ENCODE measurements at regions not wholly inside any gene's neighbourhood (a gene's known extent, or its start where the extent isn't known, plus 50 kb on each side); places are given as distances from the start of the nearest gene placed in this dataset.

DNA sequence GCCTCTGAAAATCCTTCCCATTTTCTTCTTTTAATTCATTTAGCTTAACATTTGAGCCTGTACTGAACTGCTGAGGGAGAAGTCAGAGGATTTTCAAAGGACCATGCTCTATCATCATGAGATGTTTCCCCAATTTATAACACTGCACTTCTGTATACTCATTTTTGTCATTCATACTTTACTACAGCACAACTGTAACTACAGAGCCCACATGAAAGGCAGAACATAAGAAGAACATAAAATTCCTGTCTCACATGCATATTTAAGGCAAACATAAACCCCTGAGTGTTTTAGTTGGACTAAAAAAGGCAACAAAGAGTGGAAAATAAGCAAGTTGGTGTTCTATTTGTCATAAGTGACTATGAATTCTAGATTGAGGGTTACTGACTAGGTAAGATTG lies 237.7 kb upstream of the ARPP21 start:
- no peak overlapping the region for H3K4me3 ChIP-seq (ENCODE audit: low read depth in 1 of 3, low read length in 3 of 3)
- no peak for FAIRE-seq

DNA sequence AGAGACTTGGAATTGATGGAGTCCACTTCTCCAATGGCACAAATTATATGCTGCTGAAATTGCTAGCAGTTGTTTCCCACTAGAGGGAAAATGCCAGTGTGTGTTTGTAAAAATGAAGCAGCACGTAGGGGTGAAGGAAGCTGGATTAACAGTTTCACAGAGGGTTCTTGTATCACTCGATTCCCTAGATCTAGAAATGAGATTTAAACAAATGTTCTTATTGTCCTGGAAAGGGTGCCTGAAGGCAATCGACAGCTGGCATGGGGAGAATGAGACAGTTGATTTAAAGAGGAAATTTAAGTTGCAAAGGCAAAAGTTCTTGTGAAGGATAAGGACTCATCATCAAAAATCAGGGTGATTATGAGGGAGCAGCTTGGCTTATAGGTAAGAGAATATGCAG lies 234.8 kb upstream of the ARPP21 start:
- Histone ChIP-seq H3K27ac (ENCODE audit: low read depth in 1 of 3, low read length in 2 of 3) (no peak overlapping the region), H3K4me3 (ENCODE audit: low read depth in 1 of 3, low read length in 3 of 3) (no peak overlapping the region), H3K9me3 (ENCODE audit: control insufficient read depth in 2 of 2, insufficient read depth in 1 of 2, low read depth in 1 of 2, low read length in 1 of 2) (no peaks in the 10 kb centered on the region), H3K36me3 (ENCODE audit: control insufficient read depth in 3 of 3, insufficient read depth in 2 of 3, low read depth in 1 of 3, low read length in 3 of 3) (no peaks in the 10 kb centered on the region), H3K4me1 (ENCODE audit: control insufficient read depth in 3 of 3, insufficient read depth in 2 of 3, low read depth in 1 of 3, low read length in 2 of 3) (no peaks in the 10 kb centered on the region), H3K27me3 (ENCODE audit: control insufficient read depth in 3 of 3, insufficient read depth in 3 of 3, low read length in 3 of 3) (no peaks in the 10 kb centered on the region)
- FAIRE-seq (no peak), DNase-seq (no peak)
- WGBS, 3 donors: 77 to 82% (median 81%) methylated on average over 3 of the region's 3 CpGs

More for the DNA sequence above, 237.7 kb upstream of the ARPP21 start:
- no peak for DNase-seq
- Histone ChIP-seq H3K36me3 (ENCODE audit: control insufficient read depth in 3 of 3, insufficient read depth in 2 of 3, low read depth in 1 of 3, low read length in 3 of 3) (no peaks in the 10 kb centered on the region), H3K27ac (ENCODE audit: low read depth in 1 of 3, low read length in 2 of 3) (no peak overlapping the region), H3K27me3 (ENCODE audit: control insufficient read depth in 3 of 3, insufficient read depth in 3 of 3, low read length in 3 of 3) (no peaks in the 10 kb centered on the region), H3K9me3 (ENCODE audit: control insufficient read depth in 2 of 2, insufficient read depth in 1 of 2, low read depth in 1 of 2, low read length in 1 of 2) (no peaks in the 10 kb centered on the region), H3K4me1 (ENCODE audit: control insufficient read depth in 3 of 3, insufficient read depth in 2 of 3, low read depth in 1 of 3, low read length in 2 of 3) (no peaks in the 10 kb centered on the region)

DNA sequence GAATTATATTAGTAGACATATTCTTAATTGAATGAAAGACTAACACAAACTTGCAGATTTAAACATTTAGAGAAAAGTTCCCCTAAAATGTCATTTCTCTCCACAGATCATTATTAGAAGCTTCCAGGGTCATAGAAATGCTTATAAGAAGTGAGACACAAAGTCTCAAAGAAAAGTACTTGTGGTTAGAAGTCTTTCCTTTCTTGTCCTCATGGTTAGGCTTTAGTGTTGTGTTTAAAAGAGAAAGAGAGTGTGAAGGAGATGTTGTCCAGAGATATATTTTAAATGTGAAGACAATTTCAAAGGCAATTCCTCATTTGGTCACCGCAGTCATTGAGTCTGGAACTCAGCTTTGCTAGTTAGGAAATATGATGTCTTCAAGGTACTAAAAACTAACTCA lies 230.4 kb upstream of the ARPP21 start:
- Histone ChIP-seq H3K9me3 (ENCODE audit: control insufficient read depth in 2 of 2, insufficient read depth in 1 of 2, low read depth in 1 of 2, low read length in 1 of 2) (no peaks in the 10 kb centered on the region), H3K36me3 (ENCODE audit: control insufficient read depth in 3 of 3, insufficient read depth in 2 of 3, low read depth in 1 of 3, low read length in 3 of 3) (no peaks in the 10 kb centered on the region), H3K4me1 (ENCODE audit: control insufficient read depth in 3 of 3, insufficient read depth in 2 of 3, low read depth in 1 of 3, low read length in 2 of 3) (no peaks in the 10 kb centered on the region), H3K27me3 (ENCODE audit: control insufficient read depth in 3 of 3, insufficient read depth in 3 of 3, low read length in 3 of 3) (no peaks in the 10 kb centered on the region), H3K27ac (ENCODE audit: low read depth in 1 of 3, low read length in 2 of 3) (no peak overlapping the region), H3K4me3 (ENCODE audit: low read depth in 1 of 3, low read length in 3 of 3) (no peak overlapping the region)
- no peak for FAIRE-seq
- no peak for DNase-seq
- 90 to 94% (median 92%) methylated on average over 1 of the region's 1 CpG for WGBS, 3 donors

GRCh38 chr3:35409991-35410390 lies 229.3 kb upstream of the ARPP21 start:
- Histone ChIP-seq H3K27ac (ENCODE audit: low read depth in 1 of 3, low read length in 2 of 3) (no peak overlapping the region), H3K27me3 (ENCODE audit: control insufficient read depth in 3 of 3, insufficient read depth in 3 of 3, low read length in 3 of 3) (no peaks in the 10 kb centered on the region), H3K4me3 (ENCODE audit: low read depth in 1 of 3, low read length in 3 of 3) (no peak overlapping the region), H3K9me3 (ENCODE audit: control insufficient read depth in 2 of 2, insufficient read depth in 1 of 2, low read depth in 1 of 2, low read length in 1 of 2) (no peaks in the 10 kb centered on the region), H3K4me1 (ENCODE audit: control insufficient read depth in 3 of 3, insufficient read depth in 2 of 3, low read depth in 1 of 3, low read length in 2 of 3) (no peaks in the 10 kb centered on the region), H3K36me3 (ENCODE audit: control insufficient read depth in 3 of 3, insufficient read depth in 2 of 3, low read depth in 1 of 3, low read length in 3 of 3) (no peaks in the 10 kb centered on the region)
- FAIRE-seq (peak; percentile 10), DNase-seq (no peak)
- WGBS, 3 donors: 94 to 100% (median 96%) methylated on average over 1 of the region's 1 CpG

DNA sequence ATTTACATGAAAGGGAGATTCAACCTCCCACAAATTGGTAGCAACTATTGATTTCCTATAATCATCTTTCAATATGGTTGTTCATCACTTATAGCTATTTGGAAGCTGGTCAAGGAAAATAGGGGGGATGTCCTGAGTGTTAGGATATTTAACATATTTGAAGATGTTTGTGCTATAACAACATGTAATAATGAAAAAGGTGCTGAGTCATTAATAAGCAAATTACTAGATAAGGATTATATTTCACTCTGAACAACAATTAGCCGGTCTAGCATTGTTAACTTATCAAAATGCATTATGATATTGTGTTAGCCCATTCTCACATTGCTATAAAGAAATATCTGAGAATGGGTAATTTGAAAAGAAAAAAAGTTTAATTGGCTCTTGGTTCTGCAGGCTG lies 225.8 kb upstream of the ARPP21 start:
- no peak for FAIRE-seq
- H3K4me1 ChIP-seq (ENCODE audit: control insufficient read depth in 3 of 3, insufficient read depth in 2 of 3, low read depth in 1 of 3, low read length in 2 of 3): no peaks in the 10 kb centered on the region

GRCh38 chr3:35417080-35417479 lies 222.2 kb upstream of the ARPP21 start:
- WGBS, 3 donors: 27 to 39% (median 28%) methylated on average over 2 of the region's 2 CpGs
- FAIRE-seq: no peak
- DNase-seq: no peak
- no peak overlapping the region for H3K27ac ChIP-seq (ENCODE audit: low read depth in 1 of 3, low read length in 2 of 3)
- H3K27me3 ChIP-seq (ENCODE audit: control insufficient read depth in 3 of 3, insufficient read depth in 3 of 3, low read length in 3 of 3): no peaks in the 10 kb centered on the region
- no peaks in the 10 kb centered on the region for H3K36me3 ChIP-seq (ENCODE audit: control insufficient read depth in 3 of 3, insufficient read depth in 2 of 3, low read depth in 1 of 3, low read length in 3 of 3)
- no peak overlapping the region for H3K4me3 ChIP-seq (ENCODE audit: low read depth in 1 of 3, low read length in 3 of 3)
- no peaks in the 10 kb centered on the region for H3K4me1 ChIP-seq (ENCODE audit: control insufficient read depth in 3 of 3, insufficient read depth in 2 of 3, low read depth in 1 of 3, low read length in 2 of 3)
- H3K9me3 ChIP-seq (ENCODE audit: control insufficient read depth in 2 of 2, insufficient read depth in 1 of 2, low read depth in 1 of 2, low read length in 1 of 2): no peaks in the 10 kb centered on the region

More for the DNA sequence above, 225.8 kb upstream of the ARPP21 start:
- Histone ChIP-seq H3K4me3 (ENCODE audit: low read depth in 1 of 3, low read length in 3 of 3) (no peak overlapping the region), H3K27ac (ENCODE audit: low read depth in 1 of 3, low read length in 2 of 3) (no peak overlapping the region), H3K27me3 (ENCODE audit: control insufficient read depth in 3 of 3, insufficient read depth in 3 of 3, low read length in 3 of 3) (no peaks in the 10 kb centered on the region), H3K9me3 (ENCODE audit: control insufficient read depth in 2 of 2, insufficient read depth in 1 of 2, low read depth in 1 of 2, low read length in 1 of 2) (no peaks in the 10 kb centered on the region), H3K36me3 (ENCODE audit: control insufficient read depth in 3 of 3, insufficient read depth in 2 of 3, low read depth in 1 of 3, low read length in 3 of 3) (no peaks in the 10 kb centered on the region)
- no peak for DNase-seq
- WGBS, 3 donors: 50 to 83% (median 58%) methylated on average over 1 of the region's 1 CpG

DNA sequence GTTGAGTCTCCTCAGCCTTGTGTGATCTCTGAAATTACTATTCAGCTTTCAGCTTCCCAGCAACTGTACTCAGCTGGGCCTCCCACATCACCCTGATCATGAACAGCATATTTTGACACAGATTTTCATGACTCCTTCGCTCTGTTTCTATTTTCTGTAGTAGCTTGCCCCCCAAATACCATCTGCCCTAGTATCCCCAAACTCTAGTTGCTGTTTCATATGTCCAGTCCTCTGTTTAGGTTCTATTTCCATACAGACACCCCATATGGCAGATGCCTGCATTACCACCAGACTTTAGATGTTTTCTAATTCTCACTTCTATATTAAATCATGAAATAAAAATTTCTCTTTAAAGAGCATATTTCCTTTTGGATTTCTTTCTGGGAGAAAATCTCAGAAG lies 217.2 kb upstream of the ARPP21 start:
- FAIRE-seq: no peak
- Histone ChIP-seq H3K27ac (ENCODE audit: low read depth in 1 of 3, low read length in 2 of 3) (no peak overlapping the region), H3K4me1 (ENCODE audit: control insufficient read depth in 3 of 3, insufficient read depth in 2 of 3, low read depth in 1 of 3, low read length in 2 of 3) (no peaks in the 10 kb centered on the region), H3K27me3 (ENCODE audit: control insufficient read depth in 3 of 3, insufficient read depth in 3 of 3, low read length in 3 of 3) (no peaks in the 10 kb centered on the region), H3K9me3 (ENCODE audit: control insufficient read depth in 2 of 2, insufficient read depth in 1 of 2, low read depth in 1 of 2, low read length in 1 of 2) (no peaks in the 10 kb centered on the region), H3K36me3 (ENCODE audit: control insufficient read depth in 3 of 3, insufficient read depth in 2 of 3, low read depth in 1 of 3, low read length in 3 of 3) (no peaks in the 10 kb centered on the region), H3K4me3 (ENCODE audit: low read depth in 1 of 3, low read length in 3 of 3) (no peak overlapping the region)
- 69 to 83% (median 79%) methylated on average over 1 of the region's 1 CpG for WGBS, 3 donors
- no peak for DNase-seq

GRCh38 chr3:35422836-35423601 lies 216.3 kb upstream of the ARPP21 start:
- no peaks in the 10 kb centered on the region for H3K27me3 ChIP-seq (ENCODE audit: control insufficient read depth in 3 of 3, insufficient read depth in 3 of 3, low read length in 3 of 3)
- H3K4me3 ChIP-seq (ENCODE audit: low read depth in 1 of 3, low read length in 3 of 3): no peak overlapping the region
- no peak overlapping the region for H3K27ac ChIP-seq (ENCODE audit: low read depth in 1 of 3, low read length in 2 of 3)
- WGBS, 3 donors: 47 to 52% (median 48%) methylated on average over 6 of the region's 6 CpGs
- H3K9me3 ChIP-seq (ENCODE audit: control insufficient read depth in 2 of 2, insufficient read depth in 1 of 2, low read depth in 1 of 2, low read length in 1 of 2): no peaks in the 10 kb centered on the region
- DNase-seq (no peak), FAIRE-seq (no peak)
- no peaks in the 10 kb centered on the region for H3K36me3 ChIP-seq (ENCODE audit: control insufficient read depth in 3 of 3, insufficient read depth in 2 of 3, low read depth in 1 of 3, low read length in 3 of 3)
- no peaks in the 10 kb centered on the region for H3K4me1 ChIP-seq (ENCODE audit: control insufficient read depth in 3 of 3, insufficient read depth in 2 of 3, low read depth in 1 of 3, low read length in 2 of 3)

DNA sequence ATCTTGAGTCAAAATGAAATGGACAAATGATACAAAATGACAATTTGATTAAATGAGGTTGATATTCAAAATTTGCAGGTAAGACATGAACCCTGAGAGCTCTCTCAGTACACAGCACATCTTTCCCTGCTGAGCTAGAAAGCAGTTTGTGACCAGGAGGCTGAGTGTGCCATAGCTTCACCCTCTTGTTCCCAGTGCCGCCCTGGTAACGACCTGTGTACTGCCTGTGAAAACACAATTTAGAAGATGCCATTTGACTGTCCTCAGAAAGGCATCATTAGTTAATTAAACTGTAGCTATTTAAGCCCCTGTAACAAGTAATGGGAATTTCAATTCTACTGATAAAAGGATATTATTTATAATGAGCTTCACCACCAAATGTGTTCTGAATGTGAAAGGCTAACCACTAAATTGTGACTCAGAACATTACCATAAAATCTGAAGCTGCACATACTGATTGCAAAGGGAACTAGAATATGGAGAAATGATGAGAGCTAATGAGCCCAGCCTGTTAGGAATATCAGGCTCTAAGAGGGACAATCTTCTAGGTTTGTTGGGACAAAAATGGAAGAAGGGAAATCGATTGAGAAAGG lies 212.9 kb upstream of the ARPP21 start:
- H3K27me3 ChIP-seq (ENCODE audit: control insufficient read depth in 3 of 3, insufficient read depth in 3 of 3, low read length in 3 of 3): no peaks in the 10 kb centered on the region
- H3K4me3 ChIP-seq (ENCODE audit: low read depth in 1 of 3, low read length in 3 of 3): no peak overlapping the region
- no peak overlapping the region for H3K27ac ChIP-seq (ENCODE audit: low read depth in 1 of 3, low read length in 2 of 3)
- DNase-seq (no peak), FAIRE-seq (no peak)
- no peaks in the 10 kb centered on the region for H3K9me3 ChIP-seq (ENCODE audit: control insufficient read depth in 2 of 2, insufficient read depth in 1 of 2, low read depth in 1 of 2, low read length in 1 of 2)
- H3K4me1 ChIP-seq (ENCODE audit: control insufficient read depth in 3 of 3, insufficient read depth in 2 of 3, low read depth in 1 of 3, low read length in 2 of 3): no peaks in the 10 kb centered on the region
- H3K36me3 ChIP-seq (ENCODE audit: control insufficient read depth in 3 of 3, insufficient read depth in 2 of 3, low read depth in 1 of 3, low read length in 3 of 3): no peaks in the 10 kb centered on the region
- 68 to 77% (median 74%) methylated on average over 3 of the region's 3 CpGs for WGBS, 3 donors

Measured in small intestine (tissue), 7 donors.